ENCODE measurements at regions not wholly inside any gene's neighbourhood (a gene's known extent, or its start where the extent isn't known, plus 50 kb on each side); places are given as distances from the start of the nearest gene placed in this dataset.

- Mint-ChIP-seq H3K4me1 (ENCODE audit: low read depth) (no peaks in the 10 kb centered on the region), H3K27ac (no peak overlapping the region), H3K4me3 (no peak overlapping the region), H3K9me3 (peaks cover 61% of the 10 kb centered on the region), H3K36me3 (ENCODE audit: low read depth) (peaks cover 12% of the 10 kb centered on the region), H3K27me3 (ENCODE audit: insufficient read depth) (no peaks in the 10 kb centered on the region)
- TF ChIP-seq, protein P1, sequence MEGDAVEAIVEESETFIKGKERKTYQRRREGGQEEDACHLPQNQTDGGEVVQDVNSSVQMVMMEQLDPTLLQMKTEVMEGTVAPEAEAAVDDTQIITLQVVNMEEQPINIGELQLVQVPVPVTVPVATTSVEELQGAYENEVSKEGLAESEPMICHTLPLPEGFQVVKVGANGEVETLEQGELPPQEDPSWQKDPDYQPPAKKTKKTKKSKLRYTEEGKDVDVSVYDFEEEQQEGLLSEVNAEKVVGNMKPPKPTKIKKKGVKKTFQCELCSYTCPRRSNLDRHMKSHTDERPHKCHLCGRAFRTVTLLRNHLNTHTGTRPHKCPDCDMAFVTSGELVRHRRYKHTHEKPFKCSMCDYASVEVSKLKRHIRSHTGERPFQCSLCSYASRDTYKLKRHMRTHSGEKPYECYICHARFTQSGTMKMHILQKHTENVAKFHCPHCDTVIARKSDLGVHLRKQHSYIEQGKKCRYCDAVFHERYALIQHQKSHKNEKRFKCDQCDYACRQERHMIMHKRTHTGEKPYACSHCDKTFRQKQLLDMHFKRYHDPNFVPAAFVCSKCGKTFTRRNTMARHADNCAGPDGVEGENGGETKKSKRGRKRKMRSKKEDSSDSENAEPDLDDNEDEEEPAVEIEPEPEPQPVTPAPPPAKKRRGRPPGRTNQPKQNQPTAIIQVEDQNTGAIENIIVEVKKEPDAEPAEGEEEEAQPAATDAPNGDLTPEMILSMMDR (IDR thresholded peaks at IDR 0.05) = no peak
- DNase-seq = no peak
Observed at GRCh38 chr17:33914125-33914524, 341.0 kb upstream of the CCL2 start.

GRCh38 chr17:33922971-33923370, 332.1 kb upstream of the CCL2 start:
- no peak overlapping the region for H3K4me3 Mint-ChIP-seq
- H3K27ac Mint-ChIP-seq = no peak overlapping the region
- no peak for DNase-seq
- no peaks in the 10 kb centered on the region for H3K4me1 Mint-ChIP-seq (ENCODE audit: low read depth)
- no peaks in the 10 kb centered on the region for H3K36me3 Mint-ChIP-seq (ENCODE audit: low read depth)
- peaks cover 42% of the 10 kb centered on the region for H3K9me3 Mint-ChIP-seq
- TF ChIP-seq, protein P1 (IDR thresholded peaks at IDR 0.05) = no peak
- H3K27me3 Mint-ChIP-seq (ENCODE audit: insufficient read depth) = no peaks in the 10 kb centered on the region

GRCh38 chr17:33924104-33924503, 331.0 kb upstream of the CCL2 start:
- no peaks in the 10 kb centered on the region for H3K27me3 Mint-ChIP-seq (ENCODE audit: insufficient read depth)
- no peak overlapping the region for H3K4me3 Mint-ChIP-seq
- DNase-seq = no peak
- H3K27ac Mint-ChIP-seq = no peak overlapping the region
- TF ChIP-seq, protein P1 (IDR thresholded peaks at IDR 0.05) = no peak
- H3K9me3 Mint-ChIP-seq = peaks cover 49% of the 10 kb centered on the region
- no peaks in the 10 kb centered on the region for H3K4me1 Mint-ChIP-seq (ENCODE audit: low read depth)
- peaks cover 3% of the 10 kb centered on the region; the same call in 1 of the 2 replicates for H3K36me3 Mint-ChIP-seq (ENCODE audit: low read depth)

GRCh38 chr17:33925649-33926048, 329.4 kb upstream of the CCL2 start:
- peaks cover 50% of the 10 kb centered on the region for H3K9me3 Mint-ChIP-seq
- no peak overlapping the region for H3K27ac Mint-ChIP-seq
- no peak for DNase-seq
- H3K27me3 Mint-ChIP-seq (ENCODE audit: insufficient read depth) = no peaks in the 10 kb centered on the region
- H3K4me1 Mint-ChIP-seq (ENCODE audit: low read depth) = no peaks in the 10 kb centered on the region
- TF ChIP-seq, protein P1 (IDR thresholded peaks at IDR 0.05) = no peak
- peaks cover 7% of the 10 kb centered on the region; the same call in 1 of the 2 replicates for H3K36me3 Mint-ChIP-seq (ENCODE audit: low read depth)
- H3K4me3 Mint-ChIP-seq = no peak overlapping the region

GRCh38 chr17:33927732-33928133, 327.4 kb upstream of the CCL2 start:
- TF ChIP-seq, protein P1 (IDR thresholded peaks at IDR 0.05) = no peak
- H3K4me3 Mint-ChIP-seq = no peak overlapping the region
- peaks cover 7% of the 10 kb centered on the region; the same call in 1 of the 2 replicates for H3K36me3 Mint-ChIP-seq (ENCODE audit: low read depth)
- DNase-seq = no peak
- H3K4me1 Mint-ChIP-seq (ENCODE audit: low read depth) = no peaks in the 10 kb centered on the region
- no peaks in the 10 kb centered on the region for H3K27me3 Mint-ChIP-seq (ENCODE audit: insufficient read depth)
- no peak overlapping the region for H3K27ac Mint-ChIP-seq
- H3K9me3 Mint-ChIP-seq = peaks cover 60% of the 10 kb centered on the region
